WERI-Rb-1 (cell line): ENCODE measurements at regions not wholly inside any gene's neighbourhood (a gene's known extent, or its start where the extent isn't known, plus 50 kb on each side); places are given as distances from the start of the nearest gene placed in this dataset.

ENCODE experiments used
- DNase-seq: peaks from one replicate; pipeline ENCODE4 v3.0.0-alpha.2; 2020
- H3K27ac ChIP-seq: fragments of 250-450 bp; sonication (Bioruptor Pico); 2 replicates; pipeline ENCODE4 v1.5.1; 2020; ENCODE audit warnings: mild to moderate bottlenecking, moderate library complexity
- H3K27me3 ChIP-seq: fragments of 250-450 bp; sonication (Bioruptor Pico); 2 replicates; pipeline ENCODE4 v1.5.1; 2021; ENCODE audit warnings: mild to moderate bottlenecking, low read depth, moderate library complexity; ENCODE audit not compliant: insufficient read depth, severe bottlenecking
- H3K36me3 ChIP-seq: fragments of 250-450 bp; sonication (Bioruptor Pico); 2 replicates; pipeline ENCODE4 v1.5.1; 2020; ENCODE audit warnings: mild to moderate bottlenecking, moderate library complexity
- H3K4me3 ChIP-seq: 2 replicates; pipeline ENCODE4 v1.5.1; 2011; ENCODE audit warnings: low read depth, mild to moderate bottlenecking, control low read depth, low read length
- H3K9me3 ChIP-seq: fragments of 250-450 bp; sonication (Bioruptor Pico); 2 replicates; pipeline ENCODE4 v1.5.1; 2021; ENCODE audit warnings: mild to moderate bottlenecking, moderate library complexity; ENCODE audit not compliant: severe bottlenecking
- TF ChIP-seq, protein P1 (sequence below): IDR thresholded peaks from 2 replicates; pipeline ENCODE4 v1.5.1; 2011; ENCODE audit warnings: low read depth, mild to moderate bottlenecking, control low read depth, inconsistent platforms, low read length

DNA sequence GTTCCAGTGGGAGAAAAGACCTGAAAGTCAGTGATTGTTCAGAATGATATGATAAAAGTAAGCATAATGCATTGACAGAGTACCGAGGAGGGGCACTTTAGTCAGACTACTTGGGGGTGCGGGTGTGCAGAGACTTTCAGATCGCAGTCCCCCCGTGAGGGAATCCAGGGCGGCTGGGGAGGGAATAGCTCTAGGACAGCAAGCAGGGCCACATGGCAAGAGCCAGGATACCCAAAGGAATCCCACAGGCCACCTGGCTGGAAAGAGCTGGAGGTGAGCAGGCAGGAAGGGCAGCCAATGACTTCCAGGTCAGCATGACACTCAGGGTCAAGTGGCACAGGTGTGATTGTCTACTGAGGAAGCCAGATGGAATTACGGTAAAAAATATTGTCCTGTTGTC is 157.5 kb downstream of the CYP26B1 start:
- Histone ChIP-seq H3K36me3 (no peaks in the 10 kb centered on the region), H3K9me3 (no peaks in the 10 kb centered on the region), H3K4me3 (no peak overlapping the region), H3K27ac (no peak overlapping the region), H3K27me3 (no peaks in the 10 kb centered on the region)
- TF ChIP-seq, protein P1, sequence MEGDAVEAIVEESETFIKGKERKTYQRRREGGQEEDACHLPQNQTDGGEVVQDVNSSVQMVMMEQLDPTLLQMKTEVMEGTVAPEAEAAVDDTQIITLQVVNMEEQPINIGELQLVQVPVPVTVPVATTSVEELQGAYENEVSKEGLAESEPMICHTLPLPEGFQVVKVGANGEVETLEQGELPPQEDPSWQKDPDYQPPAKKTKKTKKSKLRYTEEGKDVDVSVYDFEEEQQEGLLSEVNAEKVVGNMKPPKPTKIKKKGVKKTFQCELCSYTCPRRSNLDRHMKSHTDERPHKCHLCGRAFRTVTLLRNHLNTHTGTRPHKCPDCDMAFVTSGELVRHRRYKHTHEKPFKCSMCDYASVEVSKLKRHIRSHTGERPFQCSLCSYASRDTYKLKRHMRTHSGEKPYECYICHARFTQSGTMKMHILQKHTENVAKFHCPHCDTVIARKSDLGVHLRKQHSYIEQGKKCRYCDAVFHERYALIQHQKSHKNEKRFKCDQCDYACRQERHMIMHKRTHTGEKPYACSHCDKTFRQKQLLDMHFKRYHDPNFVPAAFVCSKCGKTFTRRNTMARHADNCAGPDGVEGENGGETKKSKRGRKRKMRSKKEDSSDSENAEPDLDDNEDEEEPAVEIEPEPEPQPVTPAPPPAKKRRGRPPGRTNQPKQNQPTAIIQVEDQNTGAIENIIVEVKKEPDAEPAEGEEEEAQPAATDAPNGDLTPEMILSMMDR: no peak
- DNase-seq: no peak

DNA sequence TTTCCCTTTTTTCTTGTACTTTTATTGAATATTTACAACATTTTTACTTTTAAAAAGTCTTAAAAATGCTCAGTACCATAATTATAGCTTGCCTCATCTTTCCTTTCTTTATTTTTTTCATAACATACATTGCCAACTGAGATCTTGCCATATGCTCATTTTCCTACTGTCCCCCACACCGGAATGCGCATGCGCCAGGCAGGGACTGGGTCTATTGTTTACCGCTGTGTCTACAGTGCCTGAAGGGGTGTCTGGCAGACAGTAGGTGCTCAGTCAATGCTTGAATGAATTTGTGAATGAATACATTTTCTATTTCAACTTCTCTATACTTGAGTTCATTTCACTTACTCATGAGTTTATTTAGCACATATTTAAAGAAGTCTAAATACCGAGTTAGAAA is 158.0 kb downstream of the CYP26B1 start:
- H3K4me3 ChIP-seq: no peak overlapping the region
- no peaks in the 10 kb centered on the region for H3K9me3 ChIP-seq
- no peak for DNase-seq
- H3K36me3 ChIP-seq: no peaks in the 10 kb centered on the region
- TF ChIP-seq, protein P1: no peak
- no peak overlapping the region for H3K27ac ChIP-seq
- no peaks in the 10 kb centered on the region for H3K27me3 ChIP-seq

GRCh38 chr2:71988170-71988569 is 159.5 kb downstream of the CYP26B1 start:
- no peak overlapping the region for H3K4me3 ChIP-seq
- DNase-seq: no peak
- TF ChIP-seq, protein P1: no peak
- no peaks in the 10 kb centered on the region for H3K27me3 ChIP-seq
- H3K36me3 ChIP-seq: no peaks in the 10 kb centered on the region
- no peaks in the 10 kb centered on the region for H3K9me3 ChIP-seq
- H3K27ac ChIP-seq: no peak overlapping the region

DNA sequence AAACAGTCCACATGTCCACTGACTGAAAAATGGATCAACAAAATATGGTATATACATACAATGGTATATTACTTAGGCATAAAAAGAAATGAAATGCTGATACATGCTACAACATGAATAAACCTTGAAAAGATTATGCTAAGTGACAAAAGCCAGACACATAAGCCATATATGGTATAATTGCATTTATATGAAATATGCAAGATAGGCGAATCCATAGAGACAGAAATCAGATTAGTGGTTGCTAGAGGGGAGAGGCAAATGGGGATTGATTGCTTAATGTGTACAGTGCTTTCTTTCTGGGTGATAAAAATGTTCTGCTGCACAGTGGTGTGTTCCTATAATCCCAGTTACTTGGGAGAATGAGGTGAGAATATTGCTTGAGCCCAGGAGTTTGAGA is 171.0 kb downstream of the CYP26B1 start:
- no peak overlapping the region for H3K27ac ChIP-seq
- peaks cover 9% of the 10 kb centered on the region for H3K9me3 ChIP-seq
- TF ChIP-seq, protein P1: no peak
- peaks cover 4% of the 10 kb centered on the region for H3K27me3 ChIP-seq
- no peak overlapping the region for H3K4me3 ChIP-seq
- DNase-seq: no peak
- H3K36me3 ChIP-seq: no peaks in the 10 kb centered on the region

GRCh38 chr2:71974846-71975245 is 172.8 kb downstream of the CYP26B1 start:
- no peak for DNase-seq
- TF ChIP-seq, protein P1: no peak
- no peak overlapping the region for H3K27ac ChIP-seq
- H3K9me3 ChIP-seq: peaks cover 9% of the 10 kb centered on the region
- H3K4me3 ChIP-seq: no peak overlapping the region
- H3K27me3 ChIP-seq: peaks cover 4% of the 10 kb centered on the region
- H3K36me3 ChIP-seq: no peaks in the 10 kb centered on the region

DNA sequence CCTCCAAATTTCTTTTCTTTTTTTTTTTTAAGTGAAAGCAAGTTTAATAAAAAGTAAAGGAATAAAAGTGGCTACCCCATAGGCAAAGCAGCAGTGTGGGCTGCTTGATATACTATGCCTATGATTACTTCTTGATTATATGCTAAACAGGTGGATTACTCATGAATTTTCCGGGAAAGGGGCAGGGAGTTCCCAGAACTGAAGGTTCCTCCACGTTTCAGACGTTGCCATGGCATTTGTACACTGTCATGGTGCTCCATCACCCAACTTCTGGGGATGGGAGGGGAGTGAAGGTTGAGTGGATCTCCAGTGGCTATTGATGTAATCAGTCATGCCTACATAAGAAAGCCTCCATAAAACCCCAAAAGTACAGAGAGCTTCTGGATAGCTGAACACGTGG is 176.2 kb downstream of the CYP26B1 start:
- Histone ChIP-seq H3K4me3 (no peak overlapping the region), H3K9me3 (no peaks in the 10 kb centered on the region), H3K27ac (no peak overlapping the region), H3K27me3 (peaks cover 7% of the 10 kb centered on the region), H3K36me3 (no peaks in the 10 kb centered on the region)
- no peak for DNase-seq
- TF ChIP-seq, protein P1: no peak
